GM21447 (cell line): ENCODE measurements at regions not wholly inside any gene's neighbourhood (a gene's known extent, or its start where the extent isn't known, plus 50 kb on each side); places are given as distances from the start of the nearest gene placed in this dataset.
"Not testable (repeated sequence)": the region's sequence is repeated elsewhere in the genome, so short reads cannot be mapped to it uniquely, and the experiment has no call there.

Experiments
- ATAC-seq: cut with Tn5 transposase; IDR thresholded peaks from one replicate; pipeline ENCODE4 v1.9.1; 2021; ENCODE audit not compliant: unreplicated experiment

DNA sequence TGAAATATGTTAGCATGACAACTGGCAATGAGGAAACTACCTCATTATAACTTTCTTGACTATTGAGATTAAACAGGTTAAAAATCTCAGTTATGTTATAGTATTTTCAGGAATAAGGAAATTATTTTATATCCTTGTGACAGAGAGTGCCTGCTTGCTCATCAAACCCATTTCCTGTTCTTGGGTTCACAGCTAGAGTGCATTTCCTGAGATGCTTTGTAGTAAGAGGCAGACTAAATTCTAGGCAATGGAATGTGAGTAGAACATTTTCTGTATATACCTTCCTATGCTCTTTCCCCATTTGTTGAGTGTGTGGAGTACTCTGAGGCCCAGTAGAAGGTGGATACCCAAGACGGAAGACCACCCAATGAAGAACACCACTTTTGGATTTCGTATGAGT lies 96.9 kb upstream of the CASK start:
- no peak for ATAC-seq

GRCh38 chrX:42017971-42018370 lies 94.6 kb upstream of the CASK start:
- no peak for ATAC-seq

DNA sequence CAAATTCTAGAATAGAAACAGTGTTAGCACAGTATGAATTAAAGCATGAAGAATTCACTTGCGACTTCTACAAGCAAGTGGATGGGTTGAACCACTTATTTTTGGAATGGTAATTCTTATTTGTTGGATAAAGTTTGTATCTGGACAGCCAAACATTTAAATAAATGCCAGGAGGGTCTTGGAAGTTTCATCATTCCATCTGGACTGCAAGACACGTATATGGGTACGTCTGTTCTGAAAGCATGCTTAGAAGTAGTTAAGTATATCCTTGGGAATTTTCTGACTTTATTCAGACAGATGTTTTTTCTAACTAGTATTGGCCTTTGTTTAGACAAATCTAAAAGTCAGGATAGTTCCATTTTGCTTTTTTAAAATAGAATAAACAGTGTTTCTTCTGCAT lies 77.5 kb upstream of the CASK start:
- no peak for ATAC-seq

DNA sequence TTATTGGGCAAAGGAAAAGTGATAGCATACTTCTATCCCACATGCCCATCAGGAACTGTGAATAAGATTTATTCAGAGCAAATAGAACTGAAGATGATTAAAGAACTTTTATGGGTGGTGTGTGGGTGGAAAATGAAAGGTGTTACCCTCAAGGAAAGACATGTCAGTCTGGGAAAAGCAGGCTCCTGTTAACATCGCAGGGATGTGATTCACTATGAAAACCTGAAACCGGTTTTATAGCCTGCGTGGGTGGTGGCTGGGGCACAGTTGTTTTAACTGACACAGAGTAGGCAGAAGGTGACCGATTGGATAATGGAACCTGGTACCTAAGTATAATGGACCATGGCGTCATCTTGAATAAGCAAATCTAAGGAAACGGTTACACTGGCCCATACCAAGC lies 61.3 kb upstream of the CASK start:
- no peak for ATAC-seq

GRCh38 chrX:41982953-41983352 lies 59.6 kb upstream of the CASK start:
- no peak for ATAC-seq

- ATAC-seq = no peak
Measured at GRCh38 chrX:41981481-41982013, 58.2 kb upstream of the CASK start.

DNA sequence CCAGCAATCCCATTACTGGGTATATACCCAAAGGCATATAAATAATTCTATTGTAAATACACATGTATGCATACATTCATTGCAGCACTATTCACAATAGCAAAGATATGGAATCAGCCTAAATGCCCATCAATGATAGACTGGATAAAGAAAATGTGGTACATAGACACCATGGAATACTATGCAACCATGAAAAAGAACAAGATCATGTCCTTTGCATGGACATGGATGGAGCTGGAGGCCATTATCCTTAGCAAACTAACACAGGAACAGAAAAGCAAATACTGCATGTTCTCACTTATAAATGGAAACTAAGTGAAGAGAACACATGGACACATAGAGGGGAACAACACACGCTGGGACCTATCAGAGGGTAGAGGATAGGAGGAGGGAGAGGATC lies 51.3 kb upstream of the CASK start:
- ATAC-seq = not testable (repeated sequence)

DNA sequence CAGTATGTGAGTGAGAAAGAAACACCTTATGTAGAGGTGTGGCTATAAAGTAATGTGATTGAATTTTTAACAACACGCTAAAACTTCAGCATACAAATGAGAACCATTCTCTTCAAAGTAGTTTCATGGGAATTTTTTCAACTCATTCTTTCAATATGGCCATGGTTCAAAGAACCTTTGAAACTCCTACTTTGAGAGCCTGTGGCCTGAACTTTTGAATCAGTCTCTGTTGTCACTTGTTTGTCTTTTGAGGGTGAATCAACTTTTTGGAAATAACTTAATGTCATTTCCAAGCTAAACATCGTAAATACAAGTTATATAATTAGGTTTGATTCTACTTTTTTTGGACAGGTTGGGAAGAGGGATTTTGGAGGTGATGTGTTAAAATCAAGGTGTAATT lies 49.9 kb upstream of the CASK start:
- no peak for ATAC-seq
